GM21825 (cell line): ENCODE measurements at regions not wholly inside any gene's neighbourhood (a gene's known extent, or its start where the extent isn't known, plus 50 kb on each side); places are given as distances from the start of the nearest gene placed in this dataset.

Experiments used
- ATAC-seq: cut with Tn5 transposase; IDR thresholded peaks from one replicate; pipeline ENCODE4 v1.9.1; 2021; ENCODE audit warnings: mild to moderate bottlenecking, moderate library complexity; ENCODE audit not compliant: unreplicated experiment

- ATAC-seq, result no peak
Observed at GRCh38 chr7:121810831-121811672, 61.9 kb upstream of the PTPRZ1 start.

DNA sequence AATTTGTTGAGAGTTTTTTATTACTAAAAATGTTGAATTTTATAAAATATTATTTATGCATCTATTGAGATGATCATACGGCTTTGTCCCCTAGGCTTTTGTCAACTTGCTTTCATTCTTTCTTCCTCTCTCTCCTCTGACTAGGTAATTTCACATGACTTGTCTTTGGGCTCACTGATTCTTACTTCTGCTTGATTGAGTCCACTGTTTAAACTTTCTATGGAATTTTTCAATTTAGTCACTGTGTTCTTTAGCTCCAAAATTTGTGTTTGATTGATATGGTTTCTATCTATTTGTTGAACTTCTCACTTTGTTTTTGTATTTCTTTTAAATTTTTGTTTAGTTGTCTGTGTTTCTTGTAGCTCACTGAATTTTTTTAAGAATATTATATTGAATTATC is 65.9 kb upstream of the PTPRZ1 start:
- no peak for ATAC-seq

GRCh38 chr7:121803039-121803438 is 69.9 kb upstream of the PTPRZ1 start:
- no peak for ATAC-seq

DNA sequence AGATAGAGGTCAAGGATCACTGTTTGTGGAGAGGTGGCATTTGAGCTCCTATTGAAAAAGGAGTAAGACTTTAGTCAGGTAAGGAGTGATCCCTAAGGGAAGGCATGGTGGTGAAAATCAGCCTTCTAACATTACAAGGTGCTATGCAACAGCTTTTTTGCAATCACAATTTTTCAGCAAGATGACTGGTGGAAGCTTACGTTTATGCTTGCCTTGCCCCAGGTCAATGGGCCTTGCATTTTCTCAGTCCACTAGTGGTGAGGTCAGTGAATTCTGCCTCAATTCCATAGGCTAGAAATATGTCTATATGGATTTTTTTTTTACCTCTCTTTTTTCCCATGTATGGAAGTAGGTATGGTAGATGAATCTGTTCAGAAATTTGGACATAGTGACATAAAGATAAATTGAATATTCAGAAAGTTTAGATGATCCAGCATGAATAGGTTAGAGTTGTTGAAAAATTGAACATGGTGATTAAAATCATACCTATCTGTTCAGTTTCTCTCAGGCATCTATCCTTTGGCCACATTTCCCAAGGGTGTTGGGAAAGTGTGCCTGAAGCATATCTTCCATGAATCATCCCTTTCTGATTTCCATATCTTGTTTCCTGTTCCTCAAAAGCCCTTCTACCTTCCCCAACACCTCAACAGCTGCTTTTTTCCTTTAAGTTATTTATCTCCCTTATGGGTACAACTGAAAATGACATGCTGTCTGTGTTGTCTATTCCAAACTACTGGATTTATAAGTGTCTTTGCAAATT is 71.9 kb upstream of the PTPRZ1 start:
- no peak for ATAC-seq

DNA sequence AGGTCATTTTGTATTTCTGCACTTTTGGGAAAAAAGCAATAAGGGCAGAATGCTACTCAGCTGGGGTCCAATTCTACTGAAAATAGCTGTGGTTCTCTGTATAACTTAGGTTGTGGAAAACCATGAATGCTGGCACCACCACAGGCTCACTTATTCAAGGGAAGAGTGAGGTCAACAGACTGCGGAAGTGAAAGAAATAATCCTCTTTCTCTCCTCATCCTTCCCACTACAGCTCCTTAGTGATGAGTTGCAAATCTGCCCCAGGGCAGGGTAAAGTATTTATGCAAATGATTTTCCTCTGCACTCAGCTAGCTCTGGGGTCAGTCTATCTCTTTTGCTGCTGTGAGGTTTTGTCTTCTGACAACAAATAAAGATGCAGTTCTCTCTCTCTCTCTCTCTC is 74.1 kb upstream of the PTPRZ1 start:
- ATAC-seq, result no peak

DNA sequence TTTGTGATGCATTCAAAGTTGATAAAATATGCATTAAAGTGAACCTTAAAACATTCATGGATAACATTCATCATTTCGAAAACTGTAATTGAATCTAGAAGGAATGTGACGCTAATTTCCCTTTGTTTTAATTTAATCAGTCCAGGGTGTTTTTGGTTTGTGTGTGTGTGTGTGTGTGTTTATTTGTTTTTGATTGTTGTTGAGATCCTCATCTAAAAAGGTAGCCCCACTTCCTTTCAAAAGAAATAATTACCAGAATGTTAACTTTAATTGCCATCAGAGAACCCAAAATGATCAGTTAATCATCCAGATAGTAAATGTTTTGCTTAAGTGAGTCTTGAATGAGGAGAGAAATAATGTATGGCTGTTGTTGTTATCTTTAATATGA is 74.5 kb upstream of the PTPRZ1 start:
- ATAC-seq, result no peak

GRCh38 chr7:121797657-121798452 is 75.1 kb upstream of the PTPRZ1 start:
- ATAC-seq, result no peak

GRCh38 chr7:121796936-121797656 is 75.9 kb upstream of the PTPRZ1 start:
- no peak for ATAC-seq

DNA sequence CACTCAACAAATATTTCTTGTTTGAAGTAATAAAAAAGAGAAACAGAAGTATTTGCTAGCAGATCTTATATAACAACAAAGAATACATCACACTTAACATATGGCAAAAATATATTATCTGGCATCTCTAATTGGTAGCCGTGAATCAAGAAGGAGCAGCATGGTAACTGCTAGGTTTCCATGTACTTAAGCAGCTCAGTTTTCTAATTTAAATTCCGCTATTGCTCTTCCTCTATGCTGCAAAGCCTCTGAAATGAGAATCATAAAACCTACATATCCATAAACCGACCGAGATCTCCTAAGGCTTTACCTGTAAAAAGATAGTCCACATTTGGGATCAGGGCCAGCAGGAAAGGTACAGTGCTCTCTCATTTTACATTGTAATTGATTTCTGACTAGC is 76.6 kb upstream of the PTPRZ1 start:
- ATAC-seq, result no peak

DNA sequence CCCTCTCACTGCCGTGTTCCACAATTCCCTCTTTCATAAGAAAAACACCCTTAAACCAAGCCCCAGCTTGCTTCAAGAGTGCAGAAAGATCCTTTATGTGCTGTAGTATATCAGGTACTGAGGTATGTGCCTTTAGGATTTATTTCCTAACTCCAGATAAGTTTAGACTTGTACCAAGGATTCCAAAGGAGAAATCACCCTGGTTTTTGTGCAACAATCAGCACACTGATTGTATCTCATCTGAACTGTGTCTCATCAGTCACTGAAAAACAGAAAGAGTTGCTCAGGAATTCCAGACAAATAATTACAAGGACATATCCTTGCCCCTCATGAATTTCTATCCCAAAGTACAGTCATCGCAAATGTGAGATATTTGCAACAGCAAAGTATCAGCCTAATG is 77.2 kb upstream of the PTPRZ1 start:
- ATAC-seq, result no peak

GRCh38 chr7:121793716-121794115 is 79.2 kb upstream of the PTPRZ1 start:
- ATAC-seq, result no peak

DNA sequence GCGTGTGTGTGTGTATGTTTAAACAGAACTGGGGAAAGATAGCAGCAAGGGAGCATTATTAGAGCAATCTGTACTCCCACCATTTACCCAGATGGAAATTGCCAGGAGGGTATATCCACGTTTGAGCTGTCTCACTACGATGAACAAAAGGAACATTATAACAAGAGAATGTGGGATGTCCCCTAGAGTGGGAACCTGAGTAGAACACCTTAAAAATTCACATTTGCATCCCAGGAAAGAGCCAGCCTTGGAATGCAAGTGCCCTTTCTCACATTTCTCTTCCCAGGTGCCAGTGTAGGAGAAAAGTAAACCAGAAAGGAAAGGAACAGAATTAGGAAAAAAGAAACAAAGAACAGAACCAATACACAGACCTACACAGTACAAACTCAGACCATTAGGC is 95.3 kb upstream of the PTPRZ1 start:
- ATAC-seq, result no peak

GRCh38 chr7:121774563-121774962 is 98.4 kb upstream of the PTPRZ1 start:
- no peak for ATAC-seq

GRCh38 chr7:121766676-121767075 is 106.3 kb upstream of the PTPRZ1 start:
- ATAC-seq, result no peak

DNA sequence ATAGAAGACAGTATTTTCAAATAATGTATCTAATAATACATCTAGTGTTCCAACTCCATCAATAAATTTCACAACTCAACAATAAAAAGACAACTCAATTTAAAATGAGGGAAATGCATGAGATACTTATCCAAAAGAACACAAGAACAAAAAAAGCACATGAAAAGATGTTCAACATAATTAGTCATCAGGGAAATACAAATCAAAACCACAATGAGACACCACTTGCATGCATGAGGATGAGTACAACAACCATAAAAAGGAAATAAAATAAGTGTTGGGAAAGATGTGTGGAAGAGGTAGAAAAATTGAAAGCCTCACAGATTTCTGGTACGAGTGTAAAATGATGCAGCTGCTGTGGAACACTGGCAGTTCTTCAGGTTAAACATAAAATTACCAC is 111.6 kb upstream of the PTPRZ1 start:
- no peak for ATAC-seq

- no peak for ATAC-seq
Observed at GRCh38 chr7:121755818-121756552, 117.0 kb upstream of the PTPRZ1 start.

GRCh38 chr7:121755286-121755685 is 117.7 kb upstream of the PTPRZ1 start:
- no peak for ATAC-seq

DNA sequence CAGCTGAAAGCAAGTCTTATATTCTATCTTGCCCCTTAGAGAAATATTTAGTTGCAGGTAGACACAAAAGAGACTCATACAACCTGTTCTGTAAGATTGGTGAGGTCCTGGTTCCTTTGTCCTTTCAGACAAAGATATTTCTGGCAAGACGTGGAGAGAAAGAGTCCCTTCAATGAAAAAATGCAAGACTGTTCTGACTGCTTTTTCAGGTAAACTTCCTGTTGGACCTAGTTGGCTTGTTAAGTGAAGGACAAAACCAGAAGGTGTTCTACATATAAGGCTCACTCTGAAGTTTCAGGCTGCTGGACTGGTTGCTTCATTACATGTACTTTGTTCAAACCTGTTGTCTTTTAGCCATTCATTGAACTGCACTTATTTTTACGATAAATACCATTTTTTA is 119.0 kb upstream of the PTPRZ1 start:
- ATAC-seq, result no peak

GRCh38 chr7:121752706-121753105 is 120.3 kb upstream of the PTPRZ1 start:
- ATAC-seq, result no peak

- no peak for ATAC-seq
Observed at GRCh38 chr7:121748546-121748945, 124.4 kb upstream of the PTPRZ1 start.
